GM12865 (cell line): ENCODE measurements at regions not wholly inside any gene's neighbourhood (a gene's known extent, or its start where the extent isn't known, plus 50 kb on each side); places are given as distances from the start of the nearest gene placed in this dataset.
"Not testable (repeated sequence)": the region's sequence is repeated elsewhere in the genome, so short reads cannot be mapped to it uniquely, and the experiment has no call there.

ENCODE experiments used
- DNase-seq: peaks from one replicate; pipeline ENCODE4 v3.0.0; 2010; ENCODE audit warnings: low read depth
- H3K4me3 ChIP-seq: 2 replicates; pipeline ENCODE4 v1.5.1; 2011; ENCODE audit warnings: mild to moderate bottlenecking, low read depth, low read length, control low read depth
- TF ChIP-seq, protein P1 (sequence below): IDR thresholded peaks from 2 replicates; pipeline ENCODE4 v1.5.1; 2011; ENCODE audit warnings: low read length, control low read depth, low read depth, inconsistent platforms; ENCODE audit not compliant: insufficient read depth; ENCODE audit errors: missing control alignments

DNA sequence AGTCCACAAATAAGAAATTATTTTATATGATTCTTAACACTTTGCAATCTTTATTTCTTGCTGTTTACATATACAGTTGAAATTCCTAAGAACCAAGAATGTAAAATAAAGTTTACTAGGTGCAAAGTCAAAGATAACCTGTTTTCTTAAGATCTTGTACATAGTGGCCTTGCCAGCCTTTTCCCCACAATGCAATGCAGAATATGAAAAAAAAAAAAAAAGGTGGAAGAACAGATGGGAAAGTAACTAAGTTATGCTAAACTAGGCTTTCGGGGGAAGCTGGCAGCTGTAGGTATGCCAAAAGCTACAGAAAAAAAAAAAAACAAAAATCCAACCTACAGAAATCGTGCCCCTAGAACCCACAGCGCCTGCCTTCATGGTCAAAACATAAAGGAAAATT, 1588.4 kb downstream of the STIM2 start:
- H3K4me3 ChIP-seq = no peak overlapping the region
- TF ChIP-seq, protein P1, sequence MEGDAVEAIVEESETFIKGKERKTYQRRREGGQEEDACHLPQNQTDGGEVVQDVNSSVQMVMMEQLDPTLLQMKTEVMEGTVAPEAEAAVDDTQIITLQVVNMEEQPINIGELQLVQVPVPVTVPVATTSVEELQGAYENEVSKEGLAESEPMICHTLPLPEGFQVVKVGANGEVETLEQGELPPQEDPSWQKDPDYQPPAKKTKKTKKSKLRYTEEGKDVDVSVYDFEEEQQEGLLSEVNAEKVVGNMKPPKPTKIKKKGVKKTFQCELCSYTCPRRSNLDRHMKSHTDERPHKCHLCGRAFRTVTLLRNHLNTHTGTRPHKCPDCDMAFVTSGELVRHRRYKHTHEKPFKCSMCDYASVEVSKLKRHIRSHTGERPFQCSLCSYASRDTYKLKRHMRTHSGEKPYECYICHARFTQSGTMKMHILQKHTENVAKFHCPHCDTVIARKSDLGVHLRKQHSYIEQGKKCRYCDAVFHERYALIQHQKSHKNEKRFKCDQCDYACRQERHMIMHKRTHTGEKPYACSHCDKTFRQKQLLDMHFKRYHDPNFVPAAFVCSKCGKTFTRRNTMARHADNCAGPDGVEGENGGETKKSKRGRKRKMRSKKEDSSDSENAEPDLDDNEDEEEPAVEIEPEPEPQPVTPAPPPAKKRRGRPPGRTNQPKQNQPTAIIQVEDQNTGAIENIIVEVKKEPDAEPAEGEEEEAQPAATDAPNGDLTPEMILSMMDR = no peak
- DNase-seq = no peak

DNA sequence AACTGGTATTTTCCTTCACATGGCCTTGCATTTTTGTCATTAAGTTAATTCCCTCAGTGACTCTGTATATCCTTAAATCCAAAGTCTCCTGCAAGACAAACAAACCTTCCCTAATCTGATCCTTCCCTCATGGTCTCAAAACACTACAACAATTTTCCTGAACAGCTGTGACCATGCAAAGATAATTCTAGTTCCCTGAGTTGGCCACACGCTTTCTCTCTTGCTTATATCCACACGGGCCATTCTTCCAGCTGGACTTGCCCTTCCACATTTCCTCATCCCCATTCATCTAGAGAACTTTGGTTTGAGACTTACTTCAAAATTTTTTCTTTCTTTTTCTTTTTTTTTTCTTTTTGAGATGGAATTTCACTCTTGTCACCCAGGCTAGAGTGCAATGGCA, 1590.7 kb downstream of the STIM2 start:
- no peak for DNase-seq
- no peak overlapping the region for H3K4me3 ChIP-seq
- TF ChIP-seq, protein P1 = no peak

DNA sequence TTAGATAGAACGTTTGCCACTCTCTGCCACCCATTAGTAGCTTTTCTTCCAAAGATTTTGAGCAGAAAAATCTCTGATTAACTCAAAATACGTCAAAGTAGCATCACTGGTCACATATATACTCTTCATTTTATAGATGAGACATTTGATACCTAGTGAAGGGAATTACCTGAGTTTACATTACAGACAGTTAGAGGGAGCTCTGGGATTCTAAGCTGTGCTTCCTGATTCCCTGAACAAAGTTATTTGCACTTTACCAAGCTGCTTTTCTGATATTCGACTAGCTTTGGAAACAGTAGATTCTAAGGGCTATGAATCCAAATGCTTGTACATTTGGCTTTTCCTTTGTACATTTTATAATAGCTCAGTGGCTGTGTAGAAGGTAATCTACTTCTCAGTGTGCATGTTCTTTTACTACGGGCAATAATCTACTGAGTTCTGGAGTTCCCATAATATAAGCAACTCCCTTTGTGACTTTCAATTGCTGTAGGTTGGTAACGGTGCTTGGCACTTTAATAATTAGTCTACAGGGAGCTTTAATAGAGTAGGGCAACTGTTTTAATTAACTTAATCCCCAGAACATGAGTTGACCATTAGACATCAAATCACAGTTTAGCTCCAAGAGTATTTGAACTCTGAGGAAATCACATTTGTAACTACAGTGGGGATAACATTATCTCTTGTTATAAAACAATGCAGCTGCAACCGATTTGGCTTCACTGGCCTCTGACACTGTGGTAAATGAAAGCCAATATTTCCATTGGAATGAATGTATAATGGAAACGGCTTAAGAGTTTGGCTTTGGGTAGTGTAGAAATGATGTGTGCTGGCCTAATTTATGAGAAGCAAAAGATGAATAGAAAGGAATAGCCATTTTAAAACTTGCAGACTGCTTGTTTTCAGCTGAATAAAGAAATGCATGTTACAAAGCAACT, 1602.4 kb downstream of the STIM2 start:
- TF ChIP-seq, protein P1 = no peak
- no peak for DNase-seq
- no peak overlapping the region for H3K4me3 ChIP-seq

DNA sequence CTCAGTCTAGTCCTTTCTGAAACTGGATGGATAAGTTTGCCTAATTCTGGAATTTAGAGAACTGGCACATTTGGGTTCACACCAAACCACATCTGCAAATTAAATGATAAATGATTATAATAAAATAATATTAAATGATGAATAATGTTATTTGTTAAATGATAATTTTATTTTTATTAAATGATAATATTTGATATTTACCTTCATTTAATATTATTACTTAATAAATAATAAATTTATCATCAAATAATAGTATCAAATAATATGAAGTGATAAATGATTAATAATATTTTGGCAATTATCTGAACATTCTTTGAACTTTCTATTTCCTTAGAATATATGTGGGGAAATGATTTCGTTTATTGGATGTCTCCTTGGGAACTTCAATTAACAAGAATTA, 1604.2 kb downstream of the STIM2 start:
- no peak overlapping the region for H3K4me3 ChIP-seq
- TF ChIP-seq, protein P1 = no peak
- DNase-seq = no peak

DNA sequence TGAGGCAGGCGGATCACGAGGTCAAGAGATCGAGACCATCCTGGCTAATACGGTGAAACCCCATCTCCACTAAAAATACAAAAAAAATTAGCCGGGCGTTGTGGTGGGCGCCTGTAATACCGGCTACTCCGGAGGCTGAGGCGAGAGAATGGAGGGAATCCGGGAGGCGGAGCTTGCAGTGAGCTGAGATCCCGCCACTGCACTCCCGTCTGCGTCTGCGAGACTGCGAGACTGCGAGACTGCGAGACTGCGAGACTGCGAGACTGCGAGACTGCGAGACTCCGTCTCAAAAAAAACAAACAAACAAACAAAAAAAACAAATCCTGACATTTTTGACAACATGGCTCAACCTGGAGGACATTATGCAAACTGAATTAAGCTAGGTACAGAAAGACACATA, 1606.2 kb downstream of the STIM2 start:
- not testable (repeated sequence) for DNase-seq, H3K4me3 ChIP-seq

DNA sequence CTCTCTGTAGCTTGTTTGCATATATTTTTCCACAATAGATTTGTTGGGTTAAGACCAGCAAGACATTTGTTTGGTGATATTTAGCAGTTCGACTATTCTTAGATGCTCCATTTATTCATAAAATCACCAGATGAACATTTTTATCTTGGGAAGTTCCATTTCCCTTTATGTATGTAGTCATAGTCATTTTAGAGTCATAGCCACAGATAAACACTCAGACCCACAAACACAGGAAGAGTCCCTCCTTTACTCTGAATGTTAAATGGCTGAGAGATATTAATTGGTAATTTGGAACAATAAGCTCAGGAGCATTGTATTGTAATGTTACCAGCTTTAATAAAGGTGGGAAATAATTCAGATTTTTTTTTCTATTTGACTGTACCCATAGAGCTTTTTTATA, 1608.7 kb downstream of the STIM2 start:
- DNase-seq = no peak
- TF ChIP-seq, protein P1 = no peak
- no peak overlapping the region for H3K4me3 ChIP-seq

DNA sequence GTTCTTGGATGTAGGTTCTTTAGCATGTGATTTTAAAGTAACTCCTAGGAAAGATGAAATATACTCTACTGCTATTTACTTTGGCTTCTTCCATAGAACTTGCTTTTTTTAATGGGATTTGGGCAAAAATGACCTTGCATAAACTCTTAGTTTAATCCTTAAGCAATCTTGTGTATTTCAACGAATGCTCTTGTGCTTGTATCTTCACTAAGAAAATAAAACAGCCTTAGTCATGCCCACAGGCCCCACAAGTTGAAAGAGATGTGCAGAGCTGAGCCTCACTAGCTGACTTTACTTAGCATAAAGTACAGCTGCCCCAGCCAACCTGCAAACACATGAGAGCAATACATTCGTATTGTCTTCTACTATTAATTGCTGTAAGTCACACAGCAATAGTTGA, 1609.2 kb downstream of the STIM2 start:
- H3K4me3 ChIP-seq = no peak overlapping the region
- TF ChIP-seq, protein P1 = no peak
- no peak for DNase-seq
